ENCODE measurements at regions not wholly inside any gene's neighbourhood (a gene's known extent, or its start where the extent isn't known, plus 50 kb on each side); places are given as distances from the start of the nearest gene placed in this dataset.

GRCh38 chr17:27232328-27232727 is 61.6 kb upstream of the WSB1 start (continued):
- TF ChIP-seq ESRRA (IDR thresholded peaks at IDR 0.05; ENCODE audit: borderline replicate concordance, low read depth) (0 out of 2 replicates have a peak, but pooled peaks have one; percentile 24), ZNF512 (tag; IDR thresholded peaks at IDR 0.05) (no peak)
- TF ChIP-seq, protein P1, sequence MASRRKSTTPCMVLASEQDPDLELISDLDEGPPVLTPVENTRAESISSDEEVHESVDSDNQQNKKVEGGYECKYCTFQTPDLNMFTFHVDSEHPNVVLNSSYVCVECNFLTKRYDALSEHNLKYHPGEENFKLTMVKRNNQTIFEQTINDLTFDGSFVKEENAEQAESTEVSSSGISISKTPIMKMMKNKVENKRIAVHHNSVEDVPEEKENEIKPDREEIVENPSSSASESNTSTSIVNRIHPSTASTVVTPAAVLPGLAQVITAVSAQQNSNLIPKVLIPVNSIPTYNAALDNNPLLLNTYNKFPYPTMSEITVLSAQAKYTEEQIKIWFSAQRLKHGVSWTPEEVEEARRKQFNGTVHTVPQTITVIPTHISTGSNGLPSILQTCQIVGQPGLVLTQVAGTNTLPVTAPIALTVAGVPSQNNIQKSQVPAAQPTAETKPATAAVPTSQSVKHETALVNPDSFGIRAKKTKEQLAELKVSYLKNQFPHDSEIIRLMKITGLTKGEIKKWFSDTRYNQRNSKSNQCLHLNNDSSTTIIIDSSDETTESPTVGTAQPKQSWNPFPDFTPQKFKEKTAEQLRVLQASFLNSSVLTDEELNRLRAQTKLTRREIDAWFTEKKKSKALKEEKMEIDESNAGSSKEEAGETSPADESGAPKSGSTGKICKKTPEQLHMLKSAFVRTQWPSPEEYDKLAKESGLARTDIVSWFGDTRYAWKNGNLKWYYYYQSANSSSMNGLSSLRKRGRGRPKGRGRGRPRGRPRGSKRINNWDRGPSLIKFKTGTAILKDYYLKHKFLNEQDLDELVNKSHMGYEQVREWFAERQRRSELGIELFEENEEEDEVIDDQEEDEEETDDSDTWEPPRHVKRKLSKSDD (conservative IDR thresholded peaks at IDR 0.05; ENCODE audit: low read length) = no peak
- TF ChIP-seq, protein P2, sequence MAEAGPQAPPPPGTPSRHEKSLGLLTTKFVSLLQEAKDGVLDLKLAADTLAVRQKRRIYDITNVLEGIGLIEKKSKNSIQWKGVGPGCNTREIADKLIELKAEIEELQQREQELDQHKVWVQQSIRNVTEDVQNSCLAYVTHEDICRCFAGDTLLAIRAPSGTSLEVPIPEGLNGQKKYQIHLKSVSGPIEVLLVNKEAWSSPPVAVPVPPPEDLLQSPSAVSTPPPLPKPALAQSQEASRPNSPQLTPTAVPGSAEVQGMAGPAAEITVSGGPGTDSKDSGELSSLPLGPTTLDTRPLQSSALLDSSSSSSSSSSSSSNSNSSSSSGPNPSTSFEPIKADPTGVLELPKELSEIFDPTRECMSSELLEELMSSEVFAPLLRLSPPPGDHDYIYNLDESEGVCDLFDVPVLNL (CRISPR knock-in tag; IDR thresholded peaks at IDR 0.05; ENCODE audit: low read depth) = no peak

All from K562 (cell line).